Left ventricle myocardium inferior (tissue), 1 donor: ENCODE measurements at regions not wholly inside any gene's neighbourhood (a gene's known extent, or its start where the extent isn't known, plus 50 kb on each side); places are given as distances from the start of the nearest gene placed in this dataset.

Experiments
- DNase-seq: peaks from one replicate; pipeline ENCODE4 v3.0.0-alpha.2; 2020
- H3K27ac ChIP-seq: fragments of 200-600 bp; replicated peaks from 2 replicates; pipeline ENCODE4 v1.8.0; 2021
- H3K27me3 ChIP-seq: fragments of 200-600 bp; 2 replicates; pipeline ENCODE4 v1.8.0; 2021; ENCODE audit warnings: low read depth
- H3K36me3 ChIP-seq: fragments of 200-600 bp; 2 replicates; pipeline ENCODE4 v1.8.0; 2021
- H3K4me1 ChIP-seq: fragments of 200-600 bp; 2 replicates; pipeline ENCODE4 v1.8.0; 2021
- H3K4me3 ChIP-seq: fragments of 200-600 bp; 2 replicates; pipeline ENCODE4 v1.8.0; 2021; ENCODE audit warnings: mild to moderate bottlenecking, moderate library complexity
- H3K9me3 ChIP-seq: fragments of 200-600 bp; replicated peaks from 2 replicates; pipeline ENCODE4 v1.8.0; 2021
- CTCF ChIP-seq: fragments of 200-600 bp; IDR thresholded peaks from 2 replicates; pipeline ENCODE4 v1.8.0; 2021; ENCODE audit warnings: antibody characterized with exemption, mild to moderate bottlenecking, borderline replicate concordance
- intact Hi-C: fragments of 100-400 bp; cut with micrococcal nuclease; formaldehyde crosslinking; loops from one replicate; pipeline ENCODE4 v1.11.0; 2022
- donor health status: DM: no; HTN: yes; CAD: no; lungs with severe emphysema.

GRCh38 chr12:127620735-127621355 is 646.1 kb upstream of the TMEM132C start:
- peaks cover 16% of the 10 kb centered on the region for H3K27me3 ChIP-seq
- H3K9me3 ChIP-seq: peaks cover 4% of the 10 kb centered on the region
- no peak overlapping the region for H3K4me3 ChIP-seq
- TF ChIP-seq CTCF: no peak
- no peak overlapping the region for H3K27ac ChIP-seq
- no peak for DNase-seq
- no peaks in the 10 kb centered on the region for H3K36me3 ChIP-seq
- H3K4me1 ChIP-seq: no peaks in the 10 kb centered on the region
- intact Hi-C loops: no loop called here

DNA sequence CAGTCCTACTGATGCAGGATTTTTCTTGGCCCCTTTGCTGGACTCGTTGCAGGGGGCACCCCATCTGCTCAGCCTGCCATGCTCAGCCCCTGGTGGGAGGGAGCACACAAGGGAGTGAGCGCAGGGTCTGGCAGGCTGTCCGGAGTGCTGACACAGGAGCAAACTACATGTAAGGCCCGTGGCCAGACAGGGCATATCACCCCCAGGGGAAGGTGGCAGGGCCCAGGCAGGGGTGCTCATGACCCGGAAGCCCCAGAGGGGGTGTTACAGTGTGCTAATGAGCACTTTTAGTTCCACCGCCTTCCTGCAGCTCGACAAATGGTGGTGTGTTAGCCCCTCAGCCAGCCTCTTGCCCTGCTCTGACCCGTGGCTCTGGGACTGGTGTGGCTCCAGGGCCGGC is 645.6 kb upstream of the TMEM132C start:
- H3K4me3 ChIP-seq: no peak overlapping the region
- intact Hi-C loops: no loop called here
- peaks cover 16% of the 10 kb centered on the region for H3K27me3 ChIP-seq
- no peak for DNase-seq
- no peak for TF ChIP-seq CTCF
- no peaks in the 10 kb centered on the region for H3K4me1 ChIP-seq
- H3K27ac ChIP-seq: no peak overlapping the region
- no peaks in the 10 kb centered on the region for H3K36me3 ChIP-seq
- H3K9me3 ChIP-seq: peaks cover 4% of the 10 kb centered on the region

DNA sequence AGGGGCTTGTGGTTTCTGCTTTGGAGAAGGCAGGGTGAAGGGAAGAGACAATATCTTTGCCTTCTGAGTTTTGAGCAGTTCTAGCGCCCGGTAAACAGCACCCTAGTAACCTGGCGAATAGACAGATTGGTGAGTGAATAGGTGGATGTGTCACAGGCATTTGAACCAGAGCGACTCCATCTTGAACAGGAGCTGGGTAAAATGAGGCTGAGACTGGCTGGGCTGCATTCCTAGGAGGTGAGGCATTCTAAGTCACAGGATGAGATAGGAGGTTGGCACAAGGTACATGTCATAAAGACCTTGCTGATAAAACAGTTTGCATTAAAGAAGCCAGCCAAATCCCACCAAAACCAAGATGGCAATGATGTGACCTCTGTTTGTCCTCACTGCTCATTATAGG is 643.6 kb upstream of the TMEM132C start:
- no peak for TF ChIP-seq CTCF
- no peak overlapping the region for H3K27ac ChIP-seq

GRCh38 chr12:127625176-127625771 is 641.7 kb upstream of the TMEM132C start:
- no peak for DNase-seq
- Histone ChIP-seq H3K4me3 (no peak overlapping the region), H3K9me3 (no peaks in the 10 kb centered on the region), H3K36me3 (no peaks in the 10 kb centered on the region), H3K27ac (no peak overlapping the region), H3K27me3 (peaks cover 16% of the 10 kb centered on the region), H3K4me1 (no peaks in the 10 kb centered on the region)
- no peak for TF ChIP-seq CTCF
- intact Hi-C loops: no loop called here

More for the DNA sequence above, 643.6 kb upstream of the TMEM132C start:
- intact Hi-C loops: no loop called here
- Histone ChIP-seq H3K4me3 (no peak overlapping the region), H3K4me1 (no peaks in the 10 kb centered on the region), H3K9me3 (peaks cover 2% of the 10 kb centered on the region), H3K36me3 (no peaks in the 10 kb centered on the region), H3K27me3 (peaks cover 21% of the 10 kb centered on the region)
- no peak for DNase-seq

GRCh38 chr12:127628645-127629044 is 638.3 kb upstream of the TMEM132C start:
- H3K27ac ChIP-seq: no peak overlapping the region
- H3K27me3 ChIP-seq: peaks cover 19% of the 10 kb centered on the region
- no peak for TF ChIP-seq CTCF
- no peak overlapping the region for H3K4me3 ChIP-seq
- H3K36me3 ChIP-seq: no peaks in the 10 kb centered on the region
- H3K9me3 ChIP-seq: no peaks in the 10 kb centered on the region
- intact Hi-C loops: no loop called here
- no peak for DNase-seq
- H3K4me1 ChIP-seq: no peaks in the 10 kb centered on the region
